Caco-2 (cell line): ENCODE measurements at regions not wholly inside any gene's neighbourhood (a gene's known extent, or its start where the extent isn't known, plus 50 kb on each side); places are given as distances from the start of the nearest gene placed in this dataset.

ENCODE experiments used
- BruUV-seq: library from RNA; stranded (reverse); fragments of 400-500 nt; replicated peaks from 2 replicates; lab custom pipeline; 2021; lab: Mats Ljungman, UMichigan
- CTCF ChIA-PET: fragments of 300-600 bp; sonication (Branson Sonifier 250); formaldehyde crosslinking; loops from one replicate; lab custom pipeline; 2022; ENCODE audit warnings: antibody characterized with exemption; lab: Charles Lee
- POLR2A ChIA-PET: fragments of 300-600 bp; sonication (Branson Sonifier 250); formaldehyde crosslinking; loops from one replicate; lab custom pipeline; 2022; ENCODE audit warnings: antibody characterized with exemption; lab: Charles Lee
- DNase-seq, 2 experiments: peaks; one replicate each; pipeline versions ENCODE4 v3.0.0 to v3.0.0-alpha.2; 2020 to 2022
- H3K27me3 ChIP-seq: replicated peaks from 2 replicates; pipeline ENCODE4 v1.6.0; 2011; ENCODE audit warnings: low read length; ENCODE audit not compliant: control insufficient read depth, insufficient read depth
- H3K36me3 ChIP-seq: 2 replicates; pipeline ENCODE4 v1.5.1; 2011; ENCODE audit warnings: low read length; ENCODE audit not compliant: control insufficient read depth, insufficient read depth
- H3K4me1 ChIP-seq: fragments of 250-450 bp; sonication (Bioruptor Pico); 2 replicates; pipeline ENCODE4 v1.5.1; 2020; ENCODE audit warnings: mild to moderate bottlenecking
- H3K4me3 ChIP-seq: 2 replicates; pipeline ENCODE4 v1.5.1; 2011; ENCODE audit warnings: low read depth, mild to moderate bottlenecking, control low read depth, low read length
- H3K9me3 ChIP-seq: fragments of 250-450 bp; sonication (Bioruptor Pico); 2 replicates; pipeline ENCODE4 v1.5.1; 2020; ENCODE audit warnings: mild to moderate bottlenecking, moderate library complexity
- H3K27ac Mint-ChIP-seq: one replicate; pipeline ENCODE4 v1.8.0; 2022; ENCODE audit warnings: mixed read lengths; ENCODE audit not compliant: unreplicated experiment
- H3K27me3 Mint-ChIP-seq: one replicate; pipeline ENCODE4 v1.8.0; 2022; ENCODE audit warnings: mixed read lengths; ENCODE audit not compliant: insufficient read depth, unreplicated experiment
- H3K36me3 Mint-ChIP-seq: one replicate; pipeline ENCODE4 v1.8.0; 2022; ENCODE audit warnings: mild to moderate bottlenecking, mixed read lengths; ENCODE audit not compliant: insufficient read depth, unreplicated experiment
- H3K4me1 Mint-ChIP-seq: one replicate; pipeline ENCODE4 v1.8.0; 2022; ENCODE audit warnings: low read depth, mixed read lengths; ENCODE audit not compliant: unreplicated experiment
- H3K4me3 Mint-ChIP-seq: one replicate; pipeline ENCODE4 v1.8.0; 2022; ENCODE audit warnings: mild to moderate bottlenecking, moderate library complexity, mixed read lengths; ENCODE audit not compliant: unreplicated experiment
- H3K9me3 Mint-ChIP-seq: one replicate; pipeline ENCODE4 v1.8.0; 2022; ENCODE audit warnings: mixed read lengths; ENCODE audit not compliant: unreplicated experiment
- CTCF ChIP-seq, 2 experiments: fragments of 200-600 bp in 1 of 2; IDR thresholded peaks; 1 replicate in 1 of 2; 2 replicates in 1 of 2; pipeline versions ENCODE4 v1.5.1 to v1.8.0; 2011 to 2022; ENCODE audit warnings: antibody characterized with exemption in 1 of 2, control low read depth in 1 of 2, inconsistent platforms in 1 of 2, low read depth in 1 of 2, low read length in 1 of 2, mild to moderate bottlenecking in 1 of 2, moderate library complexity in 1 of 2; ENCODE audit not compliant: insufficient read depth in 1 of 2, severe bottlenecking in 1 of 2, unreplicated experiment in 1 of 2
- intact Hi-C: fragments of 100-400 bp; cut with micrococcal nuclease; formaldehyde crosslinking; loops from one replicate; pipeline ENCODE4 v1.10.0; 2022; ENCODE audit not compliant: unreplicated experiment

GRCh38 chr1:60126723-60127122 is 53.2 kb upstream of the C1orf87 start:
- no peaks in the 10 kb centered on the region for H3K9me3 Mint-ChIP-seq
- no peak overlapping the region for H3K27ac Mint-ChIP-seq
- CTCF ChIA-PET: interaction anchor here (0.6 kb wide), 1 partner anchor 146 kb away, joined by 11 read pairs; no protein-coding TSS in a partner anchor
- Histone ChIP-seq H3K27me3 (no peaks in the 10 kb centered on the region), H3K4me1 (no peaks in the 10 kb centered on the region), H3K36me3 (no peaks in the 10 kb centered on the region), H3K9me3 (no peaks in the 10 kb centered on the region), H3K4me3 (no peak overlapping the region)
- TF ChIP-seq CTCF (IDR thresholded peaks at IDR 0.05; ENCODE audit: insufficient read depth in 1 of 2, low read depth in 1 of 2, low read length in 1 of 2, severe bottlenecking in 1 of 2, unreplicated experiment in 1 of 2): no peak
- intact Hi-C loops: loop anchor here (2.0 kb wide), 1 partner anchor 156 kb away; no protein-coding TSS in a partner anchor
- no peaks in the 10 kb centered on the region for H3K36me3 Mint-ChIP-seq
- no TSS peak for BruUV-seq
- no peak overlapping the region for H3K4me3 Mint-ChIP-seq
- POLR2A ChIA-PET: no interaction called here
- DNase-seq: peak in 1 of 2 experiments; percentile 1
- no peaks in the 10 kb centered on the region for H3K27me3 Mint-ChIP-seq
- no peaks in the 10 kb centered on the region for H3K4me1 Mint-ChIP-seq
